NCI-H1092 treated with DMSO at 0.1 percent for 48 hours (cell line): ENCODE measurements at regions not wholly inside any gene's neighbourhood (a gene's known extent, or its start where the extent isn't known, plus 50 kb on each side); places are given as distances from the start of the nearest gene placed in this dataset.
"Not testable (repeated sequence)": the region's sequence is repeated elsewhere in the genome, so short reads cannot be mapped to it uniquely, and the experiment has no call there.

Experiments
- DNase-seq: peaks from one replicate; lab custom pipeline; 2025; lab: John Stamatoyannopoulos, UW

GRCh38 chr6:28768187-28768913, 155.4 kb downstream of the TRIM27 start:
- no peak for DNase-seq

GRCh38 chr6:28769626-28770402, 154.0 kb downstream of the TRIM27 start:
- DNase-seq, result no peak

DNA sequence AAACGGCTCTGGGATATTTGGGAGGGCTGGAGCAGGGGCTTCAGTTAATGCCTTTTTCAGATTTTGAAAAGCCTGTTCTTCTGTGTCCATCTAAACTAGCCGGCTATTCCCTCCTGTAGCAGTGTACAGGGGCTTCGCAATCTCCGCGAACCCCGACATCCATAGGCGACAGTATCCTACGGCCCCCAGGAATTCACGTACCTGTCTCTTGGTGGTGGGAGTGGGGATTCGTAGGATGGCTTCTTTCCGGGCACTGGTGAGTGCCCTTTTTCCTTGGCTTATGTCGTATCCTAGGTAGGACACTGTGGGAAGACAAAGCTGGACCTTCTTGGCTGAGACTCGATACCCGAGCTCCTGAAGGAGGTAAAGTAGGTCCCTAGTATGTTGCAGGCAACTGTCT, 153.1 kb downstream of the TRIM27 start:
- no peak for DNase-seq

DNA sequence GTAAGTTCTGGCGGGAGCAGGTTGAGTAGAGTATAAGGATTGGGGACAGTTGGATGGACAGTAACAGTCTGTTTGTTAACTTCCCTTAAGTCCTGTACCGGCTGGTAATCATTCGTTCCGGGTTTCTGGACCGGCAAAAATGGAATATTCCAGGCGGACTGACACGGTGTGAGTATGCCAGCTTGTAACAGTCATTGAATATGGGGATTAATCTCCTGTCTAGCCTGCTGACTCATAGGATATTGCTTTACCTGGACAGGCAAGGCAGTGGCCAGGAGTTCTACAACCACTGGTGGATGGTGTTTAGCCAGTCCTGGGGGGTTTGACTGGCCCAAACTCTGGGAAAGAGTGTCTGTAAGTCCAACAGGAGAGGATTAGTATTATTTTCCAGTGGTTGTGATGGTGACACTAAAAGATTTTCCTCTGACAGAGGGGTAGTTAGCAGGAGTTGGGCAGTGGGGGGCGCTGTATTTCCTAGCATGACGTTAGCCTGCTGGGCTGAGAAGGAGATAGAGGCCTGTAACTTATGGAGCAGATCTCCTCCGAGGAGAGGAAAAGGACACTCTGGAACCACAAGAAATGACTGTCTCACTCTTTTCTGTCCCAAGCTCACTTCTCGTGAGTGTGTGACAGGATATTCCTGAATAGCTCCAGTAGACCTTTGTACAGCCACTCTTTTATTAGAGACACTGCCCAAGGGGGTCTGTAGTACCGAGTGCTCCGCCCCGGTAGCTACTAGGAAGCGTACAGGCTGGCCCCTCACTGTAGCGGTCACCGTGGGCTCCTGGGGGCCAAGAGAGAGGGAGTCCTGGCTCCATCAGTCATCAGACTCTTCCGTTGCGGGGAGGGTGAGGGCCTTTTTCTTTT, 152.2 kb downstream of the TRIM27 start:
- no peak for DNase-seq

- no peak for DNase-seq
Measured at GRCh38 chr6:28772480-28773381, 151.1 kb downstream of the TRIM27 start.

- DNase-seq, result no peak
Measured at GRCh38 chr6:28774292-28775051, 149.3 kb downstream of the TRIM27 start.

DNA sequence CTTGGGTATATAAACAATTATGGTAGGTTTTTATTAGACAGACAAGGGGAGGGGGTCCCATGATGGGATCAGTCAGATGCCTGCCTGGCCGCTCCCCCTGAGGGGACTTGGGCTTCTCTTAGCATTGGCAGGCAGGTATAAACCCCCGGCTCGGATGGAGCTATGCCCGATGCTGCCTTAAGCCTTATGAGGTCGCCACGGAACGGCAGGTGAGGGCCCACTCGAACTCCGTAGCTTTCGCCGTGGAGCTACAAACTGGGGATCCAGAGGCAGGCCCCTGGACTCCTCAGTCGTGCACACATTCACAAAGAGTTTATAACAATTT, 148.8 kb downstream of the TRIM27 start:
- DNase-seq, result no peak

DNA sequence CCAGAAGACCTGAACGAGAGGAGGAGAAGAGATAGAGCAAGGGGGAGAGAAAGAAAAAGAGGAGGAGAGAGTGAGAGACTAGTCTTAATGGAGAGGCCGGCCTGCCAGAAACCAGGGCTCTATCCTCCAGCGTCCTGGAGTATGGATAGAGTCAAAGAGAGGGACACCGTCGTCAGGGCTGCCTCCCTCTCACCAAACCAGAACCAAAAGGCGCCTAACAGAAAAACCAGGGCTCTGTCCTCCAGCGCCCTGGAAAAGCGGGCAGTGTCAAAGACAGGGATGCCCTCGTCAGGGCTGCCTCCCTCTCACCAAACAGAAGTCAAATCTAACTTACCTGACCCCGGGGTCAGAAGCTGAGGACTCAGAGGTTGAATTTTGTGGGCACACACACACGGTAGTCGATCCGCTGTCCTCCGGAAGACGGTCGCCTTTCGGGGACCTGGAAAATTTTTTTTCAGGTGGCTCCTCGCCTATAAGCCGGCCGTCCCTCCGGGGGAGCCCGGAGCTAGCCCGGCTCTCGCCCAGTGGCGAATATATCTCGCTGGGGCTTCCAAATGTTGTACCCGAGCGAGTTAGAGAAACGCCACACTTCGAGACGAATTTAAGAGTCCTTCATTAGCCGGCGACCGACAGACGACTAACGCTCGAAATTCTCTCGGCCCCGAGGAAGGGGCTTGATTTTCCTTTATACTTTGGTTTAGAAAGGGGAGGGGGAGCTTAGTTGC, 148.2 kb downstream of the TRIM27 start:
- DNase-seq, result no peak

DNA sequence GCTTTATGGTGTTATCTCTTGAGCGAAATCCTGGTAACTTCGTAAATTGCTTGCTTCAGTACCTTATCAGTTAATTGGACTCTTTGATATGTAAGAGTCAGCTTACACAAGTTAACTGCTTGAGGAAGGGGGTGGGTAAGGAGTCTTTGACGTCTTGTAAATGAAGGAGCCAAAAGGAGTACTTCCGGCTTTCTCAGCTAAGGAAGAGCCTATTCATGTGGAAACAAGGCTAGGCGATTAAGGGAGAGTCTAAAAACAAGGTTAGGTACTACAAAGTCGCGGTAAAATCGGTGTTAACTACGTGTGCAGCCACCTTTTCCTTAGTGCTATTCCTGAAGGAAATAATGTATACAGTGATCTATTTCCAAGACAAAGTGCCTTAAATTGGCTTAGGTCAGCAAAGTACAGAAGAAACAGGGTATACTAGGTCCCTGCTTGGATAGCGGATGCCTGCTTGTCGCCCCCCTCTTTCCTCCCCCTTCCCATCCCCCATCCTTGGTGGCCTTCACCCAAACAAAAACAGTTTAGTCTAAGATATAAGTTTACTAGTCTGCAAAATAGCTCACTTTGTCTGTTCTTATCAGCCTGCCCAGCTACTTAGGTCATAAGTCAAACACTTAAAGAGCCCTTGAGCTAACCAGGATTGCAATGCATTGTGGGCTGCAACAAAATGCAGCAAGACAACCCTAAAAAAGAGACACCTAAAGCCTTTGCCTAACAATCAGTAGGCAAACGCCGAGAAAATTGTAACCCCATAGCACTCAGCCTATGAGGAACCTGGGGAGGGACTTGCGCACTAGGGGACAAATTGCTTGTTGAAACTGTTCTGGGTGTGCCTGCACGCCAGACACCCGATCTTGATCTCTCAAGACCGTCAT, 147.3 kb downstream of the TRIM27 start:
- DNase-seq, result no peak

DNA sequence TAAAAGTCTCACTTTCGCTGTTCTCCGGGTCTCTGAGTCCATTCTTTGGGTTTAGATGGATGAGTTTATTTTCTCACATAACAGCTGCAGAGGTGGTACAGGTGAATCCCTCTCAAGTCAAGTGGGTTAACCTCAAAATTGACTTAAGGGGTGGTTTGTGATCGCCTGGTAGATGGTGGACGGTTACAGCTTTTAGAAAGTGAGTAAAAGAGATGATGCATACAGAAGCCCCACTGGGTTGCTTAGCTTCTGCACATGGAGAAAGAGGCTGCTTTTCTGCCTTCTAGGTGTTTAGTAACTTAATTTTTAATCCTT, 146.7 kb downstream of the TRIM27 start:
- DNase-seq, result no peak

- DNase-seq, result no peak
Measured at GRCh38 chr6:28782113-28782673, 141.6 kb downstream of the TRIM27 start.

DNA sequence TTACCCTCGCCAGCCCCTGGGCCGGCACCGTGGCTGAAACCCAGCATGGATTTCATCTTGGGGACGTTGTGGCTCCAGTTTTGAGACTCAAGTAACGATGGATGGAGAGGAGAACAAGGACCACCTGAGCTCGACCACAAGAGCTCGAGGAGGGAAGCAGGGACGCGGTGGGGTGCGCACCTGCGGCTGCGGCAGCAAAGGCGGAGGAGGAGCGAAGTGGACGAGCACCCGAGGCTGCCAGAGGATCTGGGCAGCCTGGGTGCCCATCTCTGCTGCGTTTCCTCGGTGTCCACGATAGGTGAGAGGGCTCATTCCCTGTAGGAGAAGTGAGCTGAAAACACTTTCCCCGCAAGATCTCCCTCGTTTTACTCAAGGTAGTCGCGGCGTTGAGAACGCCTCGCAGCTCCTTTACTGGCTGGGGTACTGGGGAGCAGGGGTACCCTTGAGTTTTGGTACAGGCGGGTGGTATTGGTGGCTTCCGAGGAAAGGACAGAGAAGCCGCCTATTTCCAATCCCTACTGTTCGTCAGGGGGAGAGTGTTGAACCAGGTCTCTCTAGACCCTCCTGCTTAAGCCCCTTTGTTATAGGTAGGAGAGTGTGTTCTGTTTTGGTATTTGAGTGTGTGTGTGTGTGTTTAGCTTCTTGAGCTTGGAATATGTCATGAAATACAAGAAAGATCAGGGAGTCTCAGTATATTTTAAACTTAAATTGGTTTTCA, 137.7 kb downstream of the TRIM27 start:
- no peak for DNase-seq

DNA sequence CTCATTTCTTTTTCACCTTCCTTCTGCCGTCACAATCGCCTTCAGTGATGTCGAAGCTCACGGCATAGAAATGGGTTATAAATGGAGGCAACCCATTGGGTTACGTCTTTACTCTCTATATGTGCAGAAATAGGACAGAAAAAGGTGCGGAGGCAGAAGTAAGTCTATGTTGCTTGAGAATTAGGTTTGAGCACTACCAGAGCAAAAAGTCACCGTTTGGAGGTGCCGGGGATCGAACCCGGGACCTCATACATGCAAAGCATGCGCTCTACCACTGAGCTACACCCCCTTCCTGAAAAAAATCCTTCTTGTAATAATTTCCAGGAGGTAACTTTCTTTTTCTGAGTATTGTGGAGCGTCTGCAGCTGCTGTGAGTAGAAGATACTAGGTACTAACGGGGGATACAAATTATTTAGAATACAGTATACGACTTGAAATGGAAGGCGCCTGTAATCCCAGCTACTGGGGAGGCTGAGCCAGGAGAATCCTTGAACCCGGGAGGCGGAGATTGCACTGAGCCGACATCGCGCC, 134.2 kb downstream of the TRIM27 start:
- DNase-seq, result no peak

GRCh38 chr6:28791002-28791383, 132.8 kb downstream of the TRIM27 start:
- no peak for DNase-seq

- no peak for DNase-seq
Measured at GRCh38 chr6:28794175-28795002, 129.4 kb downstream of the TRIM27 start.

DNA sequence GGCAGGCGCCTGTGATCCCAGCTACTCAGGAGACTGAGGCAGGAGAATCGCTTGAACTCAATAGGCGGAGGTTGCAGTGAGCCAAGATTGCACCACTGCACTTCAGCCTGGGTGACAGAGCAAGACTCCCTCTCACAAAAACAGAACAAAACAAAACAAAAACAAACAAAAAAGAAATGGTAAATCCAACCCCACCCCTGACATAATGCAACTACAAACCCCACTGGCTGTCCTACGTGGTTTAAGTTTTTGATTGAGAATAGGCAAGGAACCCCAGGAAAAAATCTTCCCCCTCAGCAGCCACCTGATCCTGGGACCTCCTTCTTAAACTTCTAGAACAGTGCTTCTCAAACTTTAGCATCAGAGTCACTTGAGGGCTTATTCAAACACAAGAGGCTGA, 123.1 kb downstream of the TRIM27 start:
- DNase-seq, result not testable (repeated sequence)
